ENCODE measurements at regions not wholly inside any gene's neighbourhood (a gene's known extent, or its start where the extent isn't known, plus 50 kb on each side); places are given as distances from the start of the nearest gene placed in this dataset.

GRCh38 chr14:53495846-53496343 lies 342.8 kb upstream of the DDHD1 start:
- Histone ChIP-seq H2BK12ac (ENCODE audit: low read depth, low read length) (no peak overlapping the region), H2BK120ac (replicated peaks; ENCODE audit: low read depth, low read length) (no peak overlapping the region), H3K36me3 (ENCODE audit: control insufficient read depth in 2 of 4, insufficient read depth in 4 of 4, low read length in 3 of 4) (no peaks in the 10 kb centered on the region), H3K79me2 (ENCODE audit: control insufficient read depth in 1 of 2, insufficient read depth in 2 of 2, low read length in 2 of 2) (no peaks in the 10 kb centered on the region), H3K23ac (ENCODE audit: insufficient read length) (no peak overlapping the region), H3K4me1 (replicated peaks in 1 of 4; ENCODE audit: control insufficient read depth in 3 of 4, insufficient read depth in 4 of 4, low read length in 3 of 4) (no peaks in the 10 kb centered on the region), H3K27ac (ENCODE audit: low read depth, low read length) (no peak overlapping the region), H2AFZ (ENCODE audit: low read length) (no peak overlapping the region), H4K5ac (ENCODE audit: insufficient read length, low read depth, low read length) (no peak overlapping the region), H2BK5ac (ENCODE audit: low read depth, low read length) (no peak overlapping the region), H3K9me3 (ENCODE audit: insufficient read depth in 2 of 2, low read depth in 1 of 2, low read length in 1 of 2) (no peaks in the 10 kb centered on the region; a peak in 1 of 4 replicates), H2BK15ac (ENCODE audit: low read length) (no peak overlapping the region), H3K18ac (ENCODE audit: extremely low read depth, low read length) (no peak overlapping the region), H4K91ac (replicated peaks; ENCODE audit: insufficient read length, low read length) (no peak overlapping the region), H3K4me3 (ENCODE audit: extremely low read depth in 1 of 4, insufficient read depth in 2 of 4, low read depth in 3 of 4, low read length in 4 of 4) (no peak overlapping the region), H4K8ac (ENCODE audit: extremely low read depth, insufficient read depth, low read length) (no peak overlapping the region), H3K4me2 (ENCODE audit: insufficient read depth in 1 of 2, low read depth in 2 of 2, low read length in 2 of 2) (no peak overlapping the region), H3K56ac (replicated peaks; ENCODE audit: insufficient read length, low read depth, low read length) (no peak overlapping the region), H4K20me1 (replicated peaks in 1 of 2; ENCODE audit: control insufficient read depth in 1 of 2, insufficient read depth in 2 of 2, low read length in 2 of 2) (no peaks in the 10 kb centered on the region), H2AK5ac (ENCODE audit: low read depth, low read length) (no peak overlapping the region), H3K27me3 (replicated peaks in 1 of 4; ENCODE audit: control insufficient read depth in 3 of 4, extremely low read depth in 1 of 4, insufficient read depth in 3 of 4, low read length in 3 of 4) (no peaks in the 10 kb centered on the region), H3K4ac (replicated peaks; ENCODE audit: insufficient read length, low read depth, low read length) (no peak overlapping the region), H3K14ac (ENCODE audit: insufficient read length) (no peak overlapping the region), H3K79me1 (ENCODE audit: low read depth, low read length) (no peaks in the 10 kb centered on the region), H3K23me2 (ENCODE audit: low read depth, low read length) (no peaks in the 10 kb centered on the region), H2BK20ac (ENCODE audit: low read length) (no peak overlapping the region), H3K9ac (replicated peaks in 1 of 4; ENCODE audit: extremely low read depth in 1 of 4, low read depth in 3 of 4, low read length in 3 of 4) (no peak overlapping the region)
- DNase-seq (ENCODE audit: low read depth in 1 of 2, low spot score in 2 of 2) (no peak), FAIRE-seq (no peak)
- POLR2A ChIA-PET (ENCODE audit: partially characterized antibody): no interaction called here
- CTCF ChIA-PET (ENCODE audit: partially characterized antibody): no interaction called here
- whole genome bisulfite sequencing, 2 experiments (ENCODE audit: extremely low coverage in 1 of 2, insufficient coverage in 1 of 2, insufficient read length in 1 of 2, insufficient replicate concordance in 2 of 2, low coverage in 1 of 2, low lambda C conversion rate in 2 of 2, missing lambda C conversion rate in 1 of 2): 91% methylated on average over 8 of the region's 9 CpGs; no CpG with 5 or more reads in 1 of the 2 experiments
- TF ChIP-seq CHD1 (IDR thresholded peaks at IDR 0.05; ENCODE audit: low read depth, low read length) (no peak), SP2 (IDR thresholded peaks at IDR 0.05; ENCODE audit: low read length) (no peak), TBP (IDR thresholded peaks at IDR 0.05; ENCODE audit: low read depth, low read length) (no peak), NRF1 (IDR thresholded peaks at IDR 0.05; ENCODE audit: low read depth, low read length) (no peak), JUND (IDR thresholded peaks at IDR 0.05; ENCODE audit: low read length) (no peak), PHF8 (conservative IDR thresholded peaks at IDR 0.05; ENCODE audit: low read depth, low read length) (no peak), GABPA (IDR thresholded peaks at IDR 0.05; ENCODE audit: borderline replicate concordance, insufficient read depth, low read length) (no peak), KDM5A (IDR thresholded peaks at IDR 0.05; ENCODE audit: low read length) (no peak), SRF (IDR thresholded peaks at IDR 0.05; ENCODE audit: low read depth, low read length) (no peak), POU5F1 (IDR thresholded peaks at IDR 0.05; ENCODE audit: low read depth, low read length) (no peak), MAX (IDR thresholded peaks at IDR 0.05) (no peak), HDAC2 (IDR thresholded peaks at IDR 0.05; ENCODE audit: borderline replicate concordance in 1 of 2, low read depth in 2 of 2, low read length in 2 of 2) (no peak), CTBP2 (IDR thresholded peaks at IDR 0.05; ENCODE audit: borderline replicate concordance, insufficient read depth, insufficient read length, low read length) (no peak), YY1 (IDR thresholded peaks at IDR 0.05; ENCODE audit: low read depth, low read length) (no peak), MAFK (IDR thresholded peaks at IDR 0.05; ENCODE audit: low read depth, low read length) (no peak), POLR2AphosphoS5 (IDR thresholded peaks at IDR 0.05; ENCODE audit: low read depth, low read length) (no peak)

Measured in H1 (cell line).